HFF-Myc (cell line): ENCODE measurements at regions not wholly inside any gene's neighbourhood (a gene's known extent, or its start where the extent isn't known, plus 50 kb on each side); places are given as distances from the start of the nearest gene placed in this dataset.

ENCODE experiments used
- DNase-seq: peaks from one replicate; pipeline ENCODE4 v3.0.0-alpha.2; 2011; ENCODE audit warnings: low read depth; ENCODE audit errors: extremely low read depth
- H3K4me3 ChIP-seq: replicated peaks from 2 replicates; pipeline ENCODE4 v1.5.1; 2011; ENCODE audit warnings: low read depth, mild to moderate bottlenecking, control low read depth, low read length
- CTCF ChIP-seq: IDR thresholded peaks from 2 replicates; pipeline ENCODE4 v1.5.1; 2012; ENCODE audit warnings: mild to moderate bottlenecking, low read depth, low read length, control low read depth; ENCODE audit errors: missing control alignments

GRCh38 chr13:111394211-111394922 is 73.9 kb downstream of the TEX29 start:
- DNase-seq, result no peak
- no peak for TF ChIP-seq CTCF
- H3K4me3 ChIP-seq, result no peak overlapping the region

GRCh38 chr13:111395511-111396393 is 75.3 kb downstream of the TEX29 start:
- no peak for TF ChIP-seq CTCF

GRCh38 chr13:111396457-111396856 is 76.0 kb downstream of the TEX29 start:
- DNase-seq, result no peak
- no peak for TF ChIP-seq CTCF
- no peak overlapping the region for H3K4me3 ChIP-seq

More at GRCh38 chr13:111395511-111396393, 75.3 kb downstream of the TEX29 start:
- no peak for DNase-seq
- no peak overlapping the region for H3K4me3 ChIP-seq

GRCh38 chr13:111397202-111397880 is 76.9 kb downstream of the TEX29 start:
- no peak for DNase-seq
- no peak for TF ChIP-seq CTCF
- no peak overlapping the region for H3K4me3 ChIP-seq

- no peak overlapping the region for H3K4me3 ChIP-seq
- TF ChIP-seq CTCF, result no peak
- DNase-seq, result no peak
Measured at GRCh38 chr13:111398196-111398595, 77.8 kb downstream of the TEX29 start.

- TF ChIP-seq CTCF, result no peak
- H3K4me3 ChIP-seq, result no peak overlapping the region
- DNase-seq, result no peak
Measured at GRCh38 chr13:111398715-111399299, 78.4 kb downstream of the TEX29 start.
